Mucosa of descending colon (tissue), 3 donors: ENCODE measurements at regions not wholly inside any gene's neighbourhood (a gene's known extent, or its start where the extent isn't known, plus 50 kb on each side); places are given as distances from the start of the nearest gene placed in this dataset.
A peak's percentile ranks its signal among the peaks of the same experiment; 100 is the strongest.

Source experiments
- ATAC-seq: fragments of 200-7000 bp; cut with Tn5 transposase; one replicate; pipeline ENCODE4 v1.9.1; 2020; ENCODE audit warnings: mild to moderate bottlenecking, moderate library complexity
- DNase-seq, 3 donors: peaks; one replicate each; pipeline ENCODE4 v3.0.0-alpha.2; 2020
- H3K36me3 ChIP-seq: fragments of 200-600 bp; one replicate; pipeline ENCODE4 v1.8.0; 2021; ENCODE audit warnings: low read depth, mild to moderate bottlenecking
- H3K4me1 ChIP-seq: fragments of 200-600 bp; one replicate; pipeline ENCODE4 v1.8.0; 2021; ENCODE audit warnings: low read depth, mild to moderate bottlenecking
- H3K4me3 ChIP-seq: fragments of 200-600 bp; one replicate; pipeline ENCODE4 v1.8.0; 2021; ENCODE audit warnings: mild to moderate bottlenecking
- H3K9me3 ChIP-seq: fragments of 200-600 bp; one replicate; pipeline ENCODE4 v1.8.0; 2021; ENCODE audit warnings: mild to moderate bottlenecking
- CTCF ChIP-seq: fragments of 200-600 bp; IDR thresholded peaks from one replicate; pipeline ENCODE4 v1.8.0; 2022; ENCODE audit warnings: antibody characterized with exemption, mild to moderate bottlenecking
- intact Hi-C, 2 donors: fragments of 100-400 bp; cut with DNase I in 1 of 2; cut with micrococcal nuclease in 1 of 2; formaldehyde crosslinking; loops; one replicate each; pipeline versions ENCODE4 v1.11.0 to v1.11.1; 2022; cut with DNase I, micrococcal nuclease
- donor health status: DM: no; HTN: no; CAD: no; lungs with moderate emphysema.
- donor health status: DM: no; HTN: no; CAD: no.
- donor health status: DM: no; HTN: yes; CAD: no.

GRCh38 chr4:137722910-137723309 is 190.6 kb upstream of the PCDH18 start:
- DNase-seq: no peak
- Histone ChIP-seq H3K4me1 (no peaks in the 10 kb centered on the region), H3K9me3 (no peaks in the 10 kb centered on the region), H3K36me3 (no peaks in the 10 kb centered on the region), H3K4me3 (no peak overlapping the region)
- ATAC-seq: no peak
- no peak for TF ChIP-seq CTCF
- intact Hi-C loops: no loop called here

GRCh38 chr4:137711502-137711901 is 179.2 kb upstream of the PCDH18 start:
- DNase-seq (no peak), ATAC-seq (no peak)
- TF ChIP-seq CTCF: no peak
- Histone ChIP-seq H3K9me3 (no peaks in the 10 kb centered on the region), H3K4me1 (no peaks in the 10 kb centered on the region), H3K4me3 (no peak overlapping the region), H3K36me3 (no peaks in the 10 kb centered on the region)
- intact Hi-C loops: no loop called here

DNA sequence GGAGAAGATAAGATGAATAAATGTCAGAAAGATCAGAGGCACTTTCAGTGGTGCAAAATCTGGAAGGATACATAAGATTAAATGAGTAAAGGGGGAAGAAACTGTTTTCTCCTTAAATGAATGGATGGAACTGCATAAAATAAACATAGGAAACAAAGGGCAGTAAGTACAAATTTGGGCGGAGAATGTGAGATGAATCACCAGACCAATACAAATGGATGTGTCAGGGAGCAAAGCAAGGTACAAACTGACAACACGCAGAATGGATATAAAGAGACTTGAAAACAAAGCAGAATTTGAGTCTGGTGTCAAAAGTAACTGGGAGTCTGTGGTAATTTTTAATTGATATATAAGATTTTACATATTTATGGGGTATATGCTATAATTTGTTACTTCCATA is 175.3 kb upstream of the PCDH18 start:
- intact Hi-C loops: no loop called here
- Histone ChIP-seq H3K9me3 (no peaks in the 10 kb centered on the region), H3K4me3 (no peak overlapping the region), H3K36me3 (no peaks in the 10 kb centered on the region), H3K4me1 (no peaks in the 10 kb centered on the region)
- no peak for ATAC-seq
- no peak for DNase-seq
- TF ChIP-seq CTCF: no peak

- intact Hi-C loops: no loop called here
- Histone ChIP-seq H3K4me3 (no peak overlapping the region), H3K36me3 (no peaks in the 10 kb centered on the region), H3K9me3 (no peaks in the 10 kb centered on the region), H3K4me1 (no peaks in the 10 kb centered on the region)
- no peak for ATAC-seq
- no peak for DNase-seq
- no peak for TF ChIP-seq CTCF
These were observed 174.9 kb upstream of the PCDH18 start for GRCh38 chr4:137707102-137707620.

DNA sequence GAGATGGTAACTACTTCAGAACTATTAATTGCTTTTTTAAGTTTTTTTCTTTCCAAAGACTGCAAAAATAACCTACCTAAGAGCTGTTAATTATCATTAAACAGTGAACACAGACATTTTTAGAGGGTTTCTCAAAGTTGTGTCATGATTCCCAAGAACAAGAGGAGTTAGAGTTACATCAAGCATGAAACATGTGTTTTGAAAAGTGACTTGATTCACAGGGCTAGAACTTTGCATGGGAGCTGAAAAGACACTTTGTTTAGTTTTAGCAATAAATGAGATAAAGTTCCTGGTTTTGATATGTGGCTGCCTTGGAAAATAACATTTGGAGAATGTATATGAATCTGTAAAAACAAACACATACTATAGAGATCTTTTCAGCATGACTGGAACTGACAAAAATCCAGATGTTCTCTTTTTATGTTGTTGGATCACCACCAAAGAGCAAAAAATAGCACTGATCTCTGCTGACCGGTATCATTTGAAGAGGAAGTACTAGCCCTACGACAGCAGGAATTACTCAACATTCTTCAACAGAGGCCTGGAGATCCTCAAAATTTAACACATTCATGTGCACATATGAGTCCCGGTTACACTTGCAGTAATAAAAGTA is 173.0 kb upstream of the PCDH18 start:
- DNase-seq (peak in 1 of 3 donors; percentile 7), ATAC-seq (peak; percentile 42)
- H3K36me3 ChIP-seq: no peaks in the 10 kb centered on the region
- H3K9me3 ChIP-seq: no peaks in the 10 kb centered on the region
- no peak for TF ChIP-seq CTCF
- no peak overlapping the region for H3K4me3 ChIP-seq
- no peaks in the 10 kb centered on the region for H3K4me1 ChIP-seq
- intact Hi-C loops: no loop called here

DNA sequence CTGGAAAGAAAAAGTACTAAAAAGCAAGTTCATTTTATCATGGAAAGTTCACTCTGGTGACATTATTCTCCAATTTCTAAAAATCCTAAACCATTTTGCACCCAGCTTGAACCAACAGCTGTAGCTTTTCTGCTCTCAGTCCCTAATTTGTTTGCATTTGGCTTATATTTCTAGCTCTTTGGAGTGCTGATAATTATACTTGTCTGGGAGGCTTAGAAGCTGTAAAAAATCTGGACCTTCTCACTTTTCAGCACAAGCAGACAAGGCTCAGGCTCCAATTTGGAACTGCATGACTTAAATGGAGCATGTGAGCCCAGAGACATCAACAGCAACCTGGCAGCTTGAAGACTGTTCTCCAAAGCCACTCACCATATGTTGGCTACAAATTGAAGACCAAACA is 170.9 kb upstream of the PCDH18 start:
- intact Hi-C loops: no loop called here
- no peak for TF ChIP-seq CTCF
- DNase-seq: no peak
- Histone ChIP-seq H3K4me3 (no peak overlapping the region), H3K9me3 (no peaks in the 10 kb centered on the region), H3K4me1 (no peaks in the 10 kb centered on the region), H3K36me3 (no peaks in the 10 kb centered on the region)
- ATAC-seq: no peak
